ENCODE measurements at regions not wholly inside any gene's neighbourhood (a gene's known extent, or its start where the extent isn't known, plus 50 kb on each side); places are given as distances from the start of the nearest gene placed in this dataset.

- H2AFZ ChIP-seq (ENCODE audit: low read length), result no peak overlapping the region
- no peaks in the 10 kb centered on the region for H3K79me2 ChIP-seq (ENCODE audit: insufficient read depth, low read depth, low read length)
- peaks cover 35% of the 10 kb centered on the region for H3K4me1 ChIP-seq (ENCODE audit: insufficient read depth, low read length, poor library complexity, severe bottlenecking)
- H3K9me3 ChIP-seq (ENCODE audit: low read length), result peaks cover 24% of the 10 kb centered on the region; the same call in 1 of the 2 replicates
- H3K4me2 ChIP-seq (ENCODE audit: low read length), result no peak overlapping the region
- no peaks in the 10 kb centered on the region; the same call in 1 of the 2 replicates for H3K36me3 ChIP-seq (ENCODE audit: insufficient read depth, low read length)
- no TSS peak for BruUV-seq (replicated peaks)
- H3K4me3 ChIP-seq (ENCODE audit: low read depth, low read length, poor library complexity, severe bottlenecking), result no peak overlapping the region
- no peak for TF ChIP-seq EZH2phosphoT487 (IDR thresholded peaks at IDR 0.05; ENCODE audit: borderline replicate concordance, low read depth, low read length)
- TF ChIP-seq CTCF (conservative IDR thresholded peaks at IDR 0.05; ENCODE audit: low read length), result no peak
- no peaks in the 10 kb centered on the region for H4K20me1 ChIP-seq (ENCODE audit: insufficient read depth, low read length)
- no peaks in the 10 kb centered on the region for H3K9me2 ChIP-seq (ENCODE audit: insufficient read depth, low read length)
- ChIA-PET CTCF (ENCODE audit: unreplicated experiment) (no interaction called here), POLR2A (interaction anchor here (0.6 to 0.7 kb wide), 2 partner anchors 9 to 127 kb away, joined by 3 read pairs; no protein-coding TSS in a partner anchor)
- no peak overlapping the region for H3K27ac ChIP-seq (ENCODE audit: low read depth, low read length, poor library complexity, severe bottlenecking)
- DNase-seq (ENCODE audit: low spot score), result no peak
- intact Hi-C loops (cut with micrococcal nuclease; ENCODE audit: unreplicated experiment), result no loop called here
Measured at GRCh38 chr12:92396647-92397252, 251.1 kb upstream of the BTG1 start.

- intact Hi-C loops (cut with micrococcal nuclease; ENCODE audit: unreplicated experiment), result no loop called here
- no peaks in the 10 kb centered on the region; the same call in 1 of the 2 replicates for H3K36me3 ChIP-seq (ENCODE audit: insufficient read depth, low read length)
- no peak overlapping the region for H3K4me2 ChIP-seq (ENCODE audit: low read length)
- H3K9me3 ChIP-seq (ENCODE audit: low read length), result peaks cover 24% of the 10 kb centered on the region; the same call in 1 of the 2 replicates
- POLR2A ChIA-PET, result interaction anchor here (0.5 to 0.6 kb wide), 2 partner anchors 67 to 70 kb away, joined by 3 read pairs; no protein-coding TSS in a partner anchor
- H3K4me1 ChIP-seq (ENCODE audit: insufficient read depth, low read length, poor library complexity, severe bottlenecking), result peaks cover 23% of the 10 kb centered on the region
- DNase-seq (ENCODE audit: low spot score), result no peak
- CTCF ChIA-PET (ENCODE audit: unreplicated experiment), result no interaction called here
- no peaks in the 10 kb centered on the region for H4K20me1 ChIP-seq (ENCODE audit: insufficient read depth, low read length)
- H3K27ac ChIP-seq (ENCODE audit: low read depth, low read length, poor library complexity, severe bottlenecking), result no peak overlapping the region
- BruUV-seq (replicated peaks), result no TSS peak
- no peak overlapping the region for H3K4me3 ChIP-seq (ENCODE audit: low read depth, low read length, poor library complexity, severe bottlenecking)
- H3K79me2 ChIP-seq (ENCODE audit: insufficient read depth, low read depth, low read length), result no peaks in the 10 kb centered on the region
- no peaks in the 10 kb centered on the region for H3K9me2 ChIP-seq (ENCODE audit: insufficient read depth, low read length)
- TF ChIP-seq CTCF (conservative IDR thresholded peaks at IDR 0.05; ENCODE audit: low read length) (no peak), EZH2phosphoT487 (IDR thresholded peaks at IDR 0.05; ENCODE audit: borderline replicate concordance, low read depth, low read length) (no peak)
- H2AFZ ChIP-seq (ENCODE audit: low read length), result no peak overlapping the region
Measured at GRCh38 chr12:92395322-92395721, 249.7 kb upstream of the BTG1 start.

GRCh38 chr12:92394895-92395294 lies 249.2 kb upstream of the BTG1 start:
- Histone ChIP-seq H3K36me3 (ENCODE audit: insufficient read depth, low read length) (no peaks in the 10 kb centered on the region; the same call in 1 of the 2 replicates), H3K4me1 (ENCODE audit: insufficient read depth, low read length, poor library complexity, severe bottlenecking) (peaks cover 19% of the 10 kb centered on the region), H3K9me2 (ENCODE audit: insufficient read depth, low read length) (no peaks in the 10 kb centered on the region), H2AFZ (ENCODE audit: low read length) (no peak overlapping the region), H3K27ac (ENCODE audit: low read depth, low read length, poor library complexity, severe bottlenecking) (no peak overlapping the region), H3K9me3 (ENCODE audit: low read length) (peaks cover 24% of the 10 kb centered on the region; the same call in 1 of the 2 replicates), H3K79me2 (ENCODE audit: insufficient read depth, low read depth, low read length) (no peaks in the 10 kb centered on the region), H4K20me1 (ENCODE audit: insufficient read depth, low read length) (no peaks in the 10 kb centered on the region), H3K4me3 (ENCODE audit: low read depth, low read length, poor library complexity, severe bottlenecking) (no peak overlapping the region), H3K4me2 (ENCODE audit: low read length) (no peak overlapping the region)
- no peak for TF ChIP-seq CTCF (conservative IDR thresholded peaks at IDR 0.05; ENCODE audit: low read length)
- no peak for TF ChIP-seq EZH2phosphoT487 (IDR thresholded peaks at IDR 0.05; ENCODE audit: borderline replicate concordance, low read depth, low read length)
- intact Hi-C loops (cut with micrococcal nuclease; ENCODE audit: unreplicated experiment), result no loop called here
- ChIA-PET CTCF (ENCODE audit: unreplicated experiment) (no interaction called here), POLR2A (interaction anchor here (0.6 kb wide), 1 partner anchor 67 kb away, joined by 3 read pairs; no protein-coding TSS in a partner anchor)
- no peak for DNase-seq (ENCODE audit: low spot score)
- BruUV-seq (replicated peaks), result no TSS peak

All from OCI-LY7 (cell line).